ENCODE measurements at regions not wholly inside any gene's neighbourhood (a gene's known extent, or its start where the extent isn't known, plus 50 kb on each side); places are given as distances from the start of the nearest gene placed in this dataset.

- TF ChIP-seq CEBPB (IDR thresholded peaks at IDR 0.05) = no peak
- no peak for TF ChIP-seq TAF1 (IDR thresholded peaks at IDR 0.05; ENCODE audit: low read depth)
- no peak for TF ChIP-seq TCF12 (IDR thresholded peaks at IDR 0.05; ENCODE audit: low read depth)
- TF ChIP-seq RAD21 (IDR thresholded peaks at IDR 0.05; ENCODE audit: low read depth) = no peak
- TF ChIP-seq, protein P1, sequence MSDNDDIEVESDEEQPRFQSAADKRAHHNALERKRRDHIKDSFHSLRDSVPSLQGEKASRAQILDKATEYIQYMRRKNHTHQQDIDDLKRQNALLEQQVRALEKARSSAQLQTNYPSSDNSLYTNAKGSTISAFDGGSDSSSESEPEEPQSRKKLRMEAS (IDR thresholded peaks at IDR 0.05) = no peak
Observed at GRCh38 chr2:8541223-8541622, 140.6 kb upstream of the ID2 start.
